T-helper 9 cell (primary cell): ENCODE measurements at regions not wholly inside any gene's neighbourhood (a gene's known extent, or its start where the extent isn't known, plus 50 kb on each side); places are given as distances from the start of the nearest gene placed in this dataset.
A peak's percentile ranks its signal among the peaks of the same experiment; 100 is the strongest.

Source experiments
- DNase-seq: peaks from one replicate; pipeline ENCODE4 v3.0.0-alpha.2; 2020

- DNase-seq, result no peak
Observed at GRCh38 chr6:118761645-118762044, 110.3 kb upstream of the CEP85L start.

- DNase-seq, result no peak
Observed at GRCh38 chr6:118758946-118759345, 107.6 kb upstream of the CEP85L start.

GRCh38 chr6:118755941-118756646 is 104.7 kb upstream of the CEP85L start:
- DNase-seq, result no peak

- DNase-seq, result no peak
Observed at GRCh38 chr6:118752803-118753202, 101.4 kb upstream of the CEP85L start.

- DNase-seq, result no peak
Observed at GRCh38 chr6:118751072-118751471, 99.7 kb upstream of the CEP85L start.

- DNase-seq, result no peak
Observed at GRCh38 chr6:118750143-118750542, 98.8 kb upstream of the CEP85L start.

GRCh38 chr6:118748311-118749062 is 97.1 kb upstream of the CEP85L start:
- DNase-seq, result no peak

GRCh38 chr6:118746825-118747174 is 95.4 kb upstream of the CEP85L start:
- DNase-seq, result no peak

GRCh38 chr6:118746145-118746824 is 94.9 kb upstream of the CEP85L start:
- no peak for DNase-seq

GRCh38 chr6:118745156-118745555 is 93.8 kb upstream of the CEP85L start:
- DNase-seq, result no peak

GRCh38 chr6:118744261-118744941 is 93.0 kb upstream of the CEP85L start:
- no peak for DNase-seq

- no peak for DNase-seq
Observed at GRCh38 chr6:118743746-118744145, 92.4 kb upstream of the CEP85L start.

- DNase-seq, result no peak
Observed at GRCh38 chr6:118740372-118740771, 89.0 kb upstream of the CEP85L start.

GRCh38 chr6:118739696-118740353 is 88.4 kb upstream of the CEP85L start:
- DNase-seq, result no peak

- no peak for DNase-seq
Observed at GRCh38 chr6:118736440-118736839, 85.0 kb upstream of the CEP85L start.

- DNase-seq, result no peak
Observed at GRCh38 chr6:118735320-118735719, 83.9 kb upstream of the CEP85L start.

GRCh38 chr6:118725944-118726343 is 74.6 kb upstream of the CEP85L start:
- peak; percentile 16 for DNase-seq

- no peak for DNase-seq
Observed at GRCh38 chr6:118724211-118724610, 72.8 kb upstream of the CEP85L start.

GRCh38 chr6:118722829-118723813 is 71.7 kb upstream of the CEP85L start:
- DNase-seq, result no peak

- no peak for DNase-seq
Observed at GRCh38 chr6:118720125-118720473, 68.7 kb upstream of the CEP85L start.

- no peak for DNase-seq
Observed at GRCh38 chr6:118719351-118720124, 68.1 kb upstream of the CEP85L start.
